ENCODE measurements at regions not wholly inside any gene's neighbourhood (a gene's known extent, or its start where the extent isn't known, plus 50 kb on each side); places are given as distances from the start of the nearest gene placed in this dataset.
"Not testable (repeated sequence)": the region's sequence is repeated elsewhere in the genome, so short reads cannot be mapped to it uniquely, and the experiment has no call there.

DNA sequence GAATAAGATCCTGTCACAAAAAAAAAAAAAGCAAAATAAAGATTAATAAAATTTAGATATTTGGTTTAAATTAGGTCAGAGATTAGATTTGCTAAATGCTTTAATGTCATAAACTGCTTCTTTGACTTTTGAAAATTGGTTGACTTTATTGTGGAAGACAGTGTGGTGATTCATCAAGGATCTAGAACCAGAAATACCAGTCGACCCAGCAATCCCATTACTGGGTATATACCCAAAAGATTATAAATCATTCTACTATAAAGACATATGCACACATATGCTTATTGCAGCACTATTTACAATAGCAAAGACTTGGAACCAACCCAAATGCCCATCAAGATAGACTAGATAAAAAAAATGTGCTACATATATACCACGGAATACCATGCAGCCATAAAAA is 54.2 kb upstream of the GPD1L start:
- TF ChIP-seq, protein P1, sequence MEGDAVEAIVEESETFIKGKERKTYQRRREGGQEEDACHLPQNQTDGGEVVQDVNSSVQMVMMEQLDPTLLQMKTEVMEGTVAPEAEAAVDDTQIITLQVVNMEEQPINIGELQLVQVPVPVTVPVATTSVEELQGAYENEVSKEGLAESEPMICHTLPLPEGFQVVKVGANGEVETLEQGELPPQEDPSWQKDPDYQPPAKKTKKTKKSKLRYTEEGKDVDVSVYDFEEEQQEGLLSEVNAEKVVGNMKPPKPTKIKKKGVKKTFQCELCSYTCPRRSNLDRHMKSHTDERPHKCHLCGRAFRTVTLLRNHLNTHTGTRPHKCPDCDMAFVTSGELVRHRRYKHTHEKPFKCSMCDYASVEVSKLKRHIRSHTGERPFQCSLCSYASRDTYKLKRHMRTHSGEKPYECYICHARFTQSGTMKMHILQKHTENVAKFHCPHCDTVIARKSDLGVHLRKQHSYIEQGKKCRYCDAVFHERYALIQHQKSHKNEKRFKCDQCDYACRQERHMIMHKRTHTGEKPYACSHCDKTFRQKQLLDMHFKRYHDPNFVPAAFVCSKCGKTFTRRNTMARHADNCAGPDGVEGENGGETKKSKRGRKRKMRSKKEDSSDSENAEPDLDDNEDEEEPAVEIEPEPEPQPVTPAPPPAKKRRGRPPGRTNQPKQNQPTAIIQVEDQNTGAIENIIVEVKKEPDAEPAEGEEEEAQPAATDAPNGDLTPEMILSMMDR (IDR thresholded peaks at IDR 0.05) = not testable (repeated sequence)
- not testable (repeated sequence) for TF ChIP-seq POLR2A (IDR thresholded peaks at IDR 0.05)

Measured in lower leg skin (tissue), 3 donors.